ENCODE measurements at regions not wholly inside any gene's neighbourhood (a gene's known extent, or its start where the extent isn't known, plus 50 kb on each side); places are given as distances from the start of the nearest gene placed in this dataset.

DNA sequence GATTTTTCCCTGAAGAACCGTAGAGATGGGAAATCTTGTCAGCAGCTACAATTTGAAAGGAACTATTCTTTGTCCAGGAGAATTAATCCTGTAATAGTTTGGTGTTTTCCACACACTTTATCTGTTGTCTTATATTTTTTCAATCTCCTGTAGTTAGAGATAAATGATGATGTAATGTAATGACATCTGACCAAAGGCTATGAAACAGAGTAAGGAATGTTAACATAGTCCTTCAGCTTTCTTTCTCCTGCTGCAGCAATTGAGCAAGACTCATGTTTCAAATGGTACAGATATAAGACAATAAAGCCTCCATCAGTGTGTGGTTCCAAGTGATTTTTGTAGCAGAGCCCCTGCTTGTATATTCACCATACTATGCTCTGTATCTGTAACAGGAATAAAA, 1028.4 kb downstream of the SI start:
- 27% methylated on average over 1 of the region's 1 CpG for WGBS (ENCODE audit: insufficient coverage, low coverage, low lambda C conversion rate, missing lambda C conversion rate)
- Histone ChIP-seq H3K27me3 (no peaks in the 10 kb centered on the region), H3K9me3 (no peaks in the 10 kb centered on the region), H3K4me3 (no peak overlapping the region), H3K36me3 (no peaks in the 10 kb centered on the region), H3K27ac (no peak overlapping the region), H3K4me1 (no peaks in the 10 kb centered on the region)
- TF ChIP-seq POLR2A (IDR thresholded peaks at IDR 0.05) (no peak), CTCF (IDR thresholded peaks at IDR 0.05) (no peak)
- intact Hi-C loops (cut with DNase I), result no loop called here
- DNase-seq, result no peak
- no peak for ATAC-seq

- no peaks in the 10 kb centered on the region for H3K36me3 ChIP-seq
- no peak overlapping the region for H3K27ac ChIP-seq
- no peaks in the 10 kb centered on the region for H3K4me1 ChIP-seq
- intact Hi-C loops (cut with DNase I), result no loop called here
- no peak overlapping the region for H3K4me3 ChIP-seq
- no peaks in the 10 kb centered on the region for H3K9me3 ChIP-seq
- H3K27me3 ChIP-seq, result no peaks in the 10 kb centered on the region
- ATAC-seq (no peak), DNase-seq (no peak)
- TF ChIP-seq CTCF (IDR thresholded peaks at IDR 0.05) (no peak), POLR2A (IDR thresholded peaks at IDR 0.05) (no peak)
- 51% methylated on average over 4 of the region's 4 CpGs for WGBS (ENCODE audit: insufficient coverage, low coverage, low lambda C conversion rate, missing lambda C conversion rate)
Measured at GRCh38 chr3:164048451-164048850, 1029.8 kb downstream of the SI start.

- ATAC-seq (no peak), DNase-seq (no peak)
- no peaks in the 10 kb centered on the region for H3K9me3 ChIP-seq
- WGBS (ENCODE audit: insufficient coverage, low coverage, low lambda C conversion rate, missing lambda C conversion rate), result 62% methylated on average over 2 of the region's 2 CpGs
- intact Hi-C loops (cut with DNase I), result no loop called here
- H3K27me3 ChIP-seq, result no peaks in the 10 kb centered on the region
- no peaks in the 10 kb centered on the region for H3K36me3 ChIP-seq
- H3K4me1 ChIP-seq, result no peaks in the 10 kb centered on the region
- no peak overlapping the region for H3K27ac ChIP-seq
- H3K4me3 ChIP-seq, result no peak overlapping the region
- TF ChIP-seq POLR2A (IDR thresholded peaks at IDR 0.05) (no peak), CTCF (IDR thresholded peaks at IDR 0.05) (no peak)
Measured at GRCh38 chr3:164040991-164041390, 1037.3 kb downstream of the SI start.

- intact Hi-C loops (cut with DNase I), result no loop called here
- H3K9me3 ChIP-seq, result no peaks in the 10 kb centered on the region
- no peak overlapping the region for H3K27ac ChIP-seq
- DNase-seq (no peak), ATAC-seq (no peak)
- no peaks in the 10 kb centered on the region for H3K27me3 ChIP-seq
- WGBS (ENCODE audit: insufficient coverage, low coverage, low lambda C conversion rate, missing lambda C conversion rate), result 40% methylated on average over 4 of the region's 4 CpGs
- TF ChIP-seq POLR2A (IDR thresholded peaks at IDR 0.05) (no peak), CTCF (IDR thresholded peaks at IDR 0.05) (no peak)
- no peak overlapping the region for H3K4me3 ChIP-seq
- no peaks in the 10 kb centered on the region for H3K4me1 ChIP-seq
- H3K36me3 ChIP-seq, result no peaks in the 10 kb centered on the region
Measured at GRCh38 chr3:164030194-164030593, 1048.1 kb downstream of the SI start.

GRCh38 chr3:164024786-164025185, 1053.5 kb downstream of the SI start:
- Histone ChIP-seq H3K9me3 (no peaks in the 10 kb centered on the region), H3K27me3 (no peaks in the 10 kb centered on the region), H3K4me3 (no peak overlapping the region), H3K4me1 (no peaks in the 10 kb centered on the region), H3K27ac (no peak overlapping the region), H3K36me3 (no peaks in the 10 kb centered on the region)
- ATAC-seq, result no peak
- intact Hi-C loops (cut with DNase I), result no loop called here
- WGBS (ENCODE audit: insufficient coverage, low coverage, low lambda C conversion rate, missing lambda C conversion rate), result 50% methylated on average over 9 of the region's 10 CpGs
- no peak for DNase-seq
- no peak for TF ChIP-seq POLR2A (IDR thresholded peaks at IDR 0.05)
- no peak for TF ChIP-seq CTCF (IDR thresholded peaks at IDR 0.05)
